Sigmoid colon (tissue), 6 donors: ENCODE measurements at regions not wholly inside any gene's neighbourhood (a gene's known extent, or its start where the extent isn't known, plus 50 kb on each side); places are given as distances from the start of the nearest gene placed in this dataset.

Experiments
- DNase-seq: peaks from one replicate; pipeline ENCODE4 v3.0.0-alpha.2; 2019
- H3K27ac ChIP-seq, 4 donors: fragments of 200-600 bp; sonication (generic); one replicate each; pipeline ENCODE4 v1.5.1; 2016 to 2019; ENCODE audit warnings: mild to moderate bottlenecking in 1 of 4
- H3K27me3 ChIP-seq, 3 donors: fragments of 200-600 bp; sonication (generic); one replicate each; pipeline ENCODE4 v1.5.1; 2019; ENCODE audit warnings: mild to moderate bottlenecking in 1 of 3
- H3K36me3 ChIP-seq, 4 donors: fragments of 200-600 bp; sonication (generic); one replicate each; pipeline ENCODE4 v1.5.1; 2016 to 2019
- H3K4me1 ChIP-seq, 4 donors: fragments of 200-600 bp; sonication (generic); one replicate each; pipeline ENCODE4 v1.5.1; 2017 to 2019
- H3K4me3 ChIP-seq, 4 donors: fragments of 200-600 bp; sonication (generic); one replicate each; pipeline ENCODE4 v1.5.1; 2017 to 2019; ENCODE audit warnings: mild to moderate bottlenecking in 2 of 4, moderate library complexity in 1 of 4
- H3K9me3 ChIP-seq, 4 donors: fragments of 200-600 bp in 3 of 4; sonication (generic) in 3 of 4; one replicate each; pipeline versions ENCODE4 v1.5.1 to v1.6.1; 2013 to 2019
- EP300 ChIP-seq, 4 donors: sonication (generic); formaldehyde crosslinking; IDR thresholded peaks; one replicate each; pipeline ENCODE4 v1.6.1; 2017; ENCODE audit warnings: antibody characterized with exemption in 4 of 4
- POLR2A ChIP-seq, 2 donors: fragments of 450-650 bp; IDR thresholded peaks; one replicate each; pipeline ENCODE4 v1.6.1; 2016; ENCODE audit warnings: antibody characterized with exemption in 2 of 2, mild to moderate bottlenecking in 2 of 2, moderate library complexity in 2 of 2
- POLR2AphosphoS5 ChIP-seq, 4 donors: sonication (generic); formaldehyde crosslinking; IDR thresholded peaks; one replicate each; pipeline ENCODE4 v1.6.1; 2017; ENCODE audit warnings: antibody characterized with exemption in 4 of 4
- WGBS, 2 donors: extraction: QIAGEN DNeasy Blood & Tissue Kit; methylation state at CpG; one replicate each; pipeline ENCODE4 v1.1.7; 2013; 5-methylcytosine and 5-hydroxymethylcytosine counted together
- intact Hi-C: fragments of 100-400 bp; cut with DNase I; formaldehyde crosslinking; loops from one replicate; pipeline ENCODE4 v1.15.1; 2023
- TF ChIP-seq, protein P1 (sequence below), 4 experiments: fragments of 450-650 bp in 3 of 4; fragments of 200-600 bp in 1 of 4; IDR thresholded peaks; one replicate each; pipeline ENCODE4 v1.5.1; 2016 to 2019; ENCODE audit warnings: antibody characterized with exemption in 4 of 4, mild to moderate bottlenecking in 3 of 4, moderate library complexity in 2 of 4
- donor health status: healthy with polysubstance abuse.
- donor health status: healthy.

DNA sequence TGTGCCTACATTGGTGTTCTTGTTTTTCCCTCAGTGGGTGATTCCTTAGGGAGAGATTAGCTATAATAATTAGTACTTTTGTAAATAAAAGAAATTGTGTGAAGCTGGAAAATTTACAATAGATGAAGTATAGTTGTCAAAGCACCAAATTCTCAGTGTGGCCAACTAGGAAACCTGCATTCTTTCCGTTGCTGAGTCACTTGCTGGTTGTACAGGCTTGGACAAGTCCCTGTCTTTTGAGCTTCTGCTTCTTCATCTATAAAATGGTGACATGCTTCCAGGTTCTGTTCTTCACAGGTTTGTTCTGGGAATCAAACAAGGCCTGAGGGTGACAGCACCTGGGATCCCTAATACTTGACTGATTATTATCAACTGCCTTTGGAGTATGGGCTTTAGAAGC is 184.1 kb upstream of the HES1 start:
- Histone ChIP-seq H3K4me3 (no peak overlapping the region), H3K36me3 (no peaks in the 10 kb centered on the region), H3K4me1 (no peaks in the 10 kb centered on the region), H3K27ac (no peak overlapping the region), H3K27me3 (peaks cover 0 to 4% (median 0%) of the 10 kb centered on the region in 3 donors), H3K9me3 (peaks cover 0 to 8% (median 2%) of the 10 kb centered on the region in 4 donors)
- intact Hi-C loops = no loop called here
- TF ChIP-seq POLR2AphosphoS5 (IDR thresholded peaks at IDR 0.05) (no peak), POLR2A (IDR thresholded peaks at IDR 0.05) (no peak), EP300 (IDR thresholded peaks at IDR 0.05) (no peak)
- TF ChIP-seq, protein P1, sequence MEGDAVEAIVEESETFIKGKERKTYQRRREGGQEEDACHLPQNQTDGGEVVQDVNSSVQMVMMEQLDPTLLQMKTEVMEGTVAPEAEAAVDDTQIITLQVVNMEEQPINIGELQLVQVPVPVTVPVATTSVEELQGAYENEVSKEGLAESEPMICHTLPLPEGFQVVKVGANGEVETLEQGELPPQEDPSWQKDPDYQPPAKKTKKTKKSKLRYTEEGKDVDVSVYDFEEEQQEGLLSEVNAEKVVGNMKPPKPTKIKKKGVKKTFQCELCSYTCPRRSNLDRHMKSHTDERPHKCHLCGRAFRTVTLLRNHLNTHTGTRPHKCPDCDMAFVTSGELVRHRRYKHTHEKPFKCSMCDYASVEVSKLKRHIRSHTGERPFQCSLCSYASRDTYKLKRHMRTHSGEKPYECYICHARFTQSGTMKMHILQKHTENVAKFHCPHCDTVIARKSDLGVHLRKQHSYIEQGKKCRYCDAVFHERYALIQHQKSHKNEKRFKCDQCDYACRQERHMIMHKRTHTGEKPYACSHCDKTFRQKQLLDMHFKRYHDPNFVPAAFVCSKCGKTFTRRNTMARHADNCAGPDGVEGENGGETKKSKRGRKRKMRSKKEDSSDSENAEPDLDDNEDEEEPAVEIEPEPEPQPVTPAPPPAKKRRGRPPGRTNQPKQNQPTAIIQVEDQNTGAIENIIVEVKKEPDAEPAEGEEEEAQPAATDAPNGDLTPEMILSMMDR (IDR thresholded peaks at IDR 0.05) = no peak
- no peak for DNase-seq
- WGBS, 2 donors = 91 to 99% methylated on average over 1 of the region's 1 CpG

DNA sequence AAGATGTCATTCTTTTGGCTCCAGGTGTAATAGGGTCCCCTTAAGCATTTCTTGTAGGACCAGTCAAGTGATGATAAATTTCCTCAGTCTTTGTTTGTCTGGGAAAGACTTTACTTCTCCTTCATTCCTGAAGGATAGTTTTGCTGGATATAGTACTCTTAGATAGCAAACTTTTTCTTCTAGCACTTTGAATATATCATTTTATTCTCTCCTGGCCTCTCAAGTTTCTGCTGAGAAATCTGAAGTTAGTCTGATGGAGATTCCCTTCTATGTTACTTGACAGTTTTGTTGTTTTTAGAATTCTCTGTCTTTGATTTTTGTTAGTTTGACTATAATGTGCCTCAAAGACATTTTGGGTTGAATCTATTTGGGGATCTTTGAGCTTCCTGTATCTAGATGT is 181.2 kb upstream of the HES1 start:
- H3K27ac ChIP-seq = no peak overlapping the region
- H3K4me3 ChIP-seq = no peak overlapping the region
- intact Hi-C loops = no loop called here
- H3K4me1 ChIP-seq = no peaks in the 10 kb centered on the region
- H3K9me3 ChIP-seq = peaks cover 0 to 8% (median 2%) of the 10 kb centered on the region in 4 donors
- TF ChIP-seq POLR2A (IDR thresholded peaks at IDR 0.05) = no peak
- no peak for TF ChIP-seq POLR2AphosphoS5 (IDR thresholded peaks at IDR 0.05)
- TF ChIP-seq, protein P1 (IDR thresholded peaks at IDR 0.05) = no peak
- no peak for TF ChIP-seq EP300 (IDR thresholded peaks at IDR 0.05)
- no peak for DNase-seq
- no peaks in the 10 kb centered on the region for H3K27me3 ChIP-seq
- H3K36me3 ChIP-seq = no peaks in the 10 kb centered on the region

DNA sequence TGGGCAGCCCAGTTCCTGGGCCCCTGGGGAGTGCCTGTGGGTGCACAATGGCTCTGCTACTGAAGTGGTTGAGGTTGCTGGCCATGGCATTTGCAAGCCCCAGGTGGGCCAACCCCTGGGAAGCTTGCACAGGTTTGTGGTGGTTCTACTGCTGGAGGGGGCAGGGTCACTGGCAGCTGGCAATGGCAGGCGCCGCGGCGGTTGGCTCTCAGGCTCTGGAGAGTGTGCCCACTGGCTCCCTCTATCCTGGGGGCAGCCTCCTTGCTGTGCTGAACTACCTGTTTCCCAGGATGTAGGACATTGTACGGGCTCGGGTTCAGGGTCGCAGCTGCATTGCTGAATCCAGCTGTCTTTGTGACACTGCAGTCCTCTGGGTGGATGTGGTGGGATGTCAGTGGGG is 180.2 kb upstream of the HES1 start:
- H3K9me3 ChIP-seq = peaks cover 0 to 8% (median 2%) of the 10 kb centered on the region in 4 donors
- no peaks in the 10 kb centered on the region for H3K36me3 ChIP-seq
- TF ChIP-seq, protein P1 (IDR thresholded peaks at IDR 0.05) = no peak
- TF ChIP-seq EP300 (IDR thresholded peaks at IDR 0.05) = no peak
- TF ChIP-seq POLR2AphosphoS5 (IDR thresholded peaks at IDR 0.05) = no peak
- H3K27me3 ChIP-seq = no peaks in the 10 kb centered on the region
- no peak overlapping the region for H3K4me3 ChIP-seq
- peaks cover 0 to 8% (median 8%) of the 10 kb centered on the region in 4 donors for H3K4me1 ChIP-seq
- 97 to 98% methylated on average over 7 of the region's 7 CpGs for WGBS, 2 donors
- no peak for DNase-seq
- intact Hi-C loops = no loop called here
- H3K27ac ChIP-seq = no peak overlapping the region

DNA sequence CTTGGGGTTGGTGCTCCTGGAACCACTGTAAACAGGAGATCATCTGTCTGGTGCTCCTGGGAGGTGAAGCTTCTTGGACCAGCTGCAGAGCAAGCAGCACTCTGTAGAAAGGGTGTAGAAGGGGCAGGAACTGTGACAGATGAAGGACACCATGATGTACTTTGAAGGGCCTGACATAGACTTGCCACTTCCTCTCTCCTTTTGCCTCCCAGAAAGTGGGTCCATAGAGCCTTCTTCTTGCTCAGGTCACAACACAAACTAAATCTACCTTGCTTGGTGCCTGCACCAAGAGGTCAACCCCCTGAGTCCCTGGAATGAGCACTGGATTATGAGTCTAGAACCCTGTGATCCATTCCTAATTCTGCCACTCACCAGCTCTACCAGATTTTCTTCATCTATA is 176.1 kb upstream of the HES1 start:
- no peak for TF ChIP-seq POLR2AphosphoS5 (IDR thresholded peaks at IDR 0.05)
- TF ChIP-seq, protein P1 (IDR thresholded peaks at IDR 0.05) = no peak
- no peak for TF ChIP-seq POLR2A (IDR thresholded peaks at IDR 0.05)
- TF ChIP-seq EP300 (IDR thresholded peaks at IDR 0.05) = no peak
- intact Hi-C loops = loop anchor here (10.0 kb wide), 1 partner anchor 175 kb away; no protein-coding TSS in a partner anchor
- H3K36me3 ChIP-seq = no peaks in the 10 kb centered on the region
- H3K4me1 ChIP-seq = peaks cover 0 to 14% (median 13%) of the 10 kb centered on the region in 4 donors
- no peak for DNase-seq
- H3K27me3 ChIP-seq = no peaks in the 10 kb centered on the region
- H3K27ac ChIP-seq = peak overlapping the region in 1 of 4 donors; percentile 59
- H3K9me3 ChIP-seq = peaks cover 0 to 1% (median 0%) of the 10 kb centered on the region in 4 donors
- H3K4me3 ChIP-seq = no peak overlapping the region
